ENCODE measurements at regions not wholly inside any gene's neighbourhood (a gene's known extent, or its start where the extent isn't known, plus 50 kb on each side); places are given as distances from the start of the nearest gene placed in this dataset.

- H3K36me3 Mint-ChIP-seq (ENCODE audit: insufficient read depth, unreplicated experiment), result peaks cover 9% of the 10 kb centered on the region
- POLR2A ChIA-PET, result no interaction called here
- H3K9me3 ChIP-seq, result no peaks in the 10 kb centered on the region
- TF ChIP-seq, protein P1, sequence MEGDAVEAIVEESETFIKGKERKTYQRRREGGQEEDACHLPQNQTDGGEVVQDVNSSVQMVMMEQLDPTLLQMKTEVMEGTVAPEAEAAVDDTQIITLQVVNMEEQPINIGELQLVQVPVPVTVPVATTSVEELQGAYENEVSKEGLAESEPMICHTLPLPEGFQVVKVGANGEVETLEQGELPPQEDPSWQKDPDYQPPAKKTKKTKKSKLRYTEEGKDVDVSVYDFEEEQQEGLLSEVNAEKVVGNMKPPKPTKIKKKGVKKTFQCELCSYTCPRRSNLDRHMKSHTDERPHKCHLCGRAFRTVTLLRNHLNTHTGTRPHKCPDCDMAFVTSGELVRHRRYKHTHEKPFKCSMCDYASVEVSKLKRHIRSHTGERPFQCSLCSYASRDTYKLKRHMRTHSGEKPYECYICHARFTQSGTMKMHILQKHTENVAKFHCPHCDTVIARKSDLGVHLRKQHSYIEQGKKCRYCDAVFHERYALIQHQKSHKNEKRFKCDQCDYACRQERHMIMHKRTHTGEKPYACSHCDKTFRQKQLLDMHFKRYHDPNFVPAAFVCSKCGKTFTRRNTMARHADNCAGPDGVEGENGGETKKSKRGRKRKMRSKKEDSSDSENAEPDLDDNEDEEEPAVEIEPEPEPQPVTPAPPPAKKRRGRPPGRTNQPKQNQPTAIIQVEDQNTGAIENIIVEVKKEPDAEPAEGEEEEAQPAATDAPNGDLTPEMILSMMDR (IDR thresholded peaks at IDR 0.05; ENCODE audit: insufficient read depth in 1 of 2, low read depth in 1 of 2, low read length in 1 of 2, severe bottlenecking in 1 of 2, unreplicated experiment in 1 of 2), result no peak
- no peaks in the 10 kb centered on the region for H3K27me3 ChIP-seq (replicated peaks; ENCODE audit: control insufficient read depth, insufficient read depth, low read length)
- peaks cover 50% of the 10 kb centered on the region for H3K4me1 ChIP-seq
- H3K9me3 Mint-ChIP-seq (ENCODE audit: unreplicated experiment), result peaks cover 21% of the 10 kb centered on the region
- intact Hi-C loops (cut with micrococcal nuclease; ENCODE audit: unreplicated experiment), result loop anchor here (5.0 kb wide), 1 partner anchor 259 kb away; no protein-coding TSS in a partner anchor
- DNase-seq, result no peak
- peaks cover 49% of the 10 kb centered on the region for H3K4me1 Mint-ChIP-seq (ENCODE audit: low read depth, unreplicated experiment)
- no TSS peak for BruUV-seq (replicated peaks)
- H3K4me3 Mint-ChIP-seq (ENCODE audit: unreplicated experiment), result no peak overlapping the region
- H3K27me3 Mint-ChIP-seq (ENCODE audit: insufficient read depth, unreplicated experiment), result no peaks in the 10 kb centered on the region
- CTCF ChIA-PET, result no interaction called here
- H3K27ac Mint-ChIP-seq (ENCODE audit: unreplicated experiment), result peak overlapping the region; percentile 17
- H3K4me3 ChIP-seq (ENCODE audit: low read depth, low read length), result no peak overlapping the region
- H3K36me3 ChIP-seq (ENCODE audit: control insufficient read depth, insufficient read depth, low read length), result no peaks in the 10 kb centered on the region
Measured at GRCh38 chr2:200223205-200223784, 83.2 kb upstream of the SPATS2L start.

DNA sequence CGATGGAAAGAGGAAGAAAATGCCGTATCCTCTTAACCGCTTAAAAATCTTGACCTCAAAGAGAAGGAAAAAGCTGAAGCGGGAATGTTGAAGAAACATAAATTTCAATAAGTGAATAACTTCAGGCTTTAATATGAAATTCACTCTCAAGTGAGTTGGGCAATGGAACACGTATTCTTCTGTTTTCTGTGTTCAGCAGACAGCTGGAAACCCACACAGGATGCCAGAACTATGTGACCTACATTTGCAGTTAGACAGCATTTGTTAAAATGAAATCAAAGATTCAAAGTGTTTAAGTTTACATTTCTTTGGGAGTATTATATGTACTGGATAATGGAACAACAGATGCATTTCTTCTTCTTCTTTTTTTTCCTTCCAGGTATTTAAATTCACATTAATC lies 80.5 kb upstream of the SPATS2L start:
- ChIA-PET CTCF (no interaction called here), POLR2A (no interaction called here)
- Mint-ChIP-seq H3K36me3 (ENCODE audit: insufficient read depth, unreplicated experiment) (peaks cover 7% of the 10 kb centered on the region), H3K27me3 (ENCODE audit: insufficient read depth, unreplicated experiment) (no peaks in the 10 kb centered on the region), H3K27ac (ENCODE audit: unreplicated experiment) (no peak overlapping the region), H3K9me3 (ENCODE audit: unreplicated experiment) (peaks cover 21% of the 10 kb centered on the region), H3K4me3 (ENCODE audit: unreplicated experiment) (no peak overlapping the region), H3K4me1 (ENCODE audit: low read depth, unreplicated experiment) (peaks cover 31% of the 10 kb centered on the region)
- intact Hi-C loops (cut with micrococcal nuclease; ENCODE audit: unreplicated experiment), result no loop called here
- no peaks in the 10 kb centered on the region for H3K27me3 ChIP-seq (replicated peaks; ENCODE audit: control insufficient read depth, insufficient read depth, low read length)
- no peaks in the 10 kb centered on the region for H3K9me3 ChIP-seq
- no peaks in the 10 kb centered on the region for H3K36me3 ChIP-seq (ENCODE audit: control insufficient read depth, insufficient read depth, low read length)
- peaks cover 32% of the 10 kb centered on the region for H3K4me1 ChIP-seq
- BruUV-seq (replicated peaks), result no TSS peak
- DNase-seq, result no peak
- H3K4me3 ChIP-seq (ENCODE audit: low read depth, low read length), result no peak overlapping the region
- TF ChIP-seq, protein P1 (IDR thresholded peaks at IDR 0.05; ENCODE audit: insufficient read depth in 1 of 2, low read depth in 1 of 2, low read length in 1 of 2, severe bottlenecking in 1 of 2, unreplicated experiment in 1 of 2), result no peak

DNA sequence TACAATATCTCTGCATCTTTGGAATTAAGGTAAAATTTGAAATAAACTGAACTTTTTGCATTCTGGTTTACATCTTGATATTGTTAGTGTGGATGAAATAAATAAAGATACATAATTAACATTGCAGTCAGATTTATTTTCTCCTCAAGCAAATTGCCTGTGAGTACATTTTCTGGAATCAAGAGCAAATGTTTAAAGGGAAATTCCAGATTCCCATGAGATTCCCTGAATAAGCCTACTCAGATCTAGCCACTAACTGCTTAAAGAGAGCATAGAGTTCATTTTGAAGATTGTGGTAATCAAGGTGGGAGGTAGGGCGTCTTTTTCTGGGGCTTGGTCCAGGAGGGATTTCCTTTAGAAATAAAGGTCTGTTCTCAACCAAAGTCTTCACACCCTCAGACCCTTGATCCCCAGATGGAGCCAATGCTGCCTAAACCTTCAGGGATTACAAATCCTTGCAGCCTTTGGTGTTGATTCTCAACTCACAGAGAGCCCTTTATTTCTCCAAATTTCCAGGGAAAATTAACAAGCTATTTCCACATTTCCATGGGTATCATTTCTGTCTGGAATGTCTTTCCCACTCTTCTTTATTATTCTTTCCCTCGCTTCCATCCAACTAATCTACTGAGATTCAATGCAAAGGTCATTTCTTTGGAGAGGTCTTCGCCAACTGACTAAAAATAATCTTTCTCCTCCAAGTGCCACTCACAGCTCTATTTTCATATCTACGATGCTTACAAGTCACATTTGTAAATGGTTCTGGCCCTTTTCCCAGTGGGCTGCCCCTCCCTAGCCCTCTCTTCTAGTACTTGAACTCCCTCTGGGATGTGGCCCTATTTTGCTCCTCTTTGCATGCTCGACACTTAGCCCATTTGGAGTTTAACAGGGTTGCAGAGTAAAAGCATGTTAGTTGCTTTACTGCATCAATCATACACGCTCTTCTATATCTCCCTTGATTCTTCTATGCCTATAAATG lies 79.8 kb upstream of the SPATS2L start:
- H3K9me3 ChIP-seq, result no peaks in the 10 kb centered on the region
- H3K27me3 Mint-ChIP-seq (ENCODE audit: insufficient read depth, unreplicated experiment), result no peaks in the 10 kb centered on the region
- H3K4me1 Mint-ChIP-seq (ENCODE audit: low read depth, unreplicated experiment), result peaks cover 30% of the 10 kb centered on the region
- H3K27ac Mint-ChIP-seq (ENCODE audit: unreplicated experiment), result no peak overlapping the region
- peaks cover 21% of the 10 kb centered on the region for H3K9me3 Mint-ChIP-seq (ENCODE audit: unreplicated experiment)
- peaks cover 36% of the 10 kb centered on the region for H3K4me1 ChIP-seq
- BruUV-seq (replicated peaks), result no TSS peak
- H3K36me3 Mint-ChIP-seq (ENCODE audit: insufficient read depth, unreplicated experiment), result no peaks in the 10 kb centered on the region
- no peak overlapping the region for H3K4me3 ChIP-seq (ENCODE audit: low read depth, low read length)
- H3K4me3 Mint-ChIP-seq (ENCODE audit: unreplicated experiment), result no peak overlapping the region
- CTCF ChIA-PET, result no interaction called here
- intact Hi-C loops (cut with micrococcal nuclease; ENCODE audit: unreplicated experiment), result no loop called here
- POLR2A ChIA-PET, result no interaction called here
- no peaks in the 10 kb centered on the region for H3K36me3 ChIP-seq (ENCODE audit: control insufficient read depth, insufficient read depth, low read length)
- TF ChIP-seq, protein P1 (IDR thresholded peaks at IDR 0.05; ENCODE audit: insufficient read depth in 1 of 2, low read depth in 1 of 2, low read length in 1 of 2, severe bottlenecking in 1 of 2, unreplicated experiment in 1 of 2), result no peak
- DNase-seq, result no peak
- no peaks in the 10 kb centered on the region for H3K27me3 ChIP-seq (replicated peaks; ENCODE audit: control insufficient read depth, insufficient read depth, low read length)

All from Caco-2 (cell line).